A549 (cell line): ENCODE measurements at regions not wholly inside any gene's neighbourhood (a gene's known extent, or its start where the extent isn't known, plus 50 kb on each side); places are given as distances from the start of the nearest gene placed in this dataset.

Experiments
- CBX2 ChIP-seq: fragments of 200-600 bp; sonication (generic); IDR thresholded peaks from 2 replicates; pipeline ENCODE4 v1.6.1; 2016; ENCODE audit warnings: low read depth, mild to moderate bottlenecking, borderline replicate concordance
- JUN ChIP-seq, 2 experiments: fragments of >200 bp; sonication (Bioruptor Twin); formaldehyde crosslinking; IDR thresholded peaks; 2 replicates in 1 of 2; 3 replicates in 1 of 2; pipeline ENCODE4 v1.6.1; 2016 to 2017
- KDM1A ChIP-seq: fragments of 200-600 bp; sonication (generic); IDR thresholded peaks from 2 replicates; pipeline ENCODE4 v1.6.1; 2016; ENCODE audit warnings: low read depth, mild to moderate bottlenecking
- TF ChIP-seq, protein P1 (sequence below): fragments of >200 bp; sonication (Bioruptor Twin); formaldehyde crosslinking; IDR thresholded peaks from 3 replicates; pipeline ENCODE4 v1.5.1; 2016
- TF ChIP-seq, protein P2 (sequence below): IDR thresholded peaks from 2 replicates; pipeline ENCODE4 v1.6.1; 2012
- TF ChIP-seq, protein P3 (sequence below): fragments of 150-350 bp; IDR thresholded peaks from 2 replicates; pipeline ENCODE4 v1.6.1; 2014; ENCODE audit warnings: low read depth, mild to moderate bottlenecking, low read length
- TF ChIP-seq, protein P4 (sequence below): fragments of 200-600 bp; sonication (generic); IDR thresholded peaks from 2 replicates; pipeline ENCODE4 v1.6.1; 2016; ENCODE audit warnings: antibody characterized with exemption, mild to moderate bottlenecking, moderate library complexity

DNA sequence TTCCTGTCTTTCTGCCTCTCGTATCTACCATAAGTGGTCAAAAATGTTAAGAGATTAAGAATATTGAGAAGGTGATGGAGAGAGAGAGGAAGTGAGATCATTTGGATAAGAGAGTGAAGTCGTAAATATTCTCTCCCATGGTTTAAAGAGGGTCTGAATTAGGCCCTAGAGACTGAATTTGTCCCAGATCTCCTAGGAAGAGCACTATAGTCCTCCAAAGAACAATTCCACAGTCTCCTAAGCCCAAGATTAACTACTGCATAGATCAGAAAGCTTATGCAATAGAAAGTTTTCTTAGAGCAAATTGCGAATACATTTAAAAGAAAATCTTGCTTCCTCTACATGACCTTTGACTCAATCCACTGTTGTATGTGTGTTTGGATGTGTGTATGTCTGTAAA, 598.8 kb downstream of the TUSC7 start:
- TF ChIP-seq, protein P1, sequence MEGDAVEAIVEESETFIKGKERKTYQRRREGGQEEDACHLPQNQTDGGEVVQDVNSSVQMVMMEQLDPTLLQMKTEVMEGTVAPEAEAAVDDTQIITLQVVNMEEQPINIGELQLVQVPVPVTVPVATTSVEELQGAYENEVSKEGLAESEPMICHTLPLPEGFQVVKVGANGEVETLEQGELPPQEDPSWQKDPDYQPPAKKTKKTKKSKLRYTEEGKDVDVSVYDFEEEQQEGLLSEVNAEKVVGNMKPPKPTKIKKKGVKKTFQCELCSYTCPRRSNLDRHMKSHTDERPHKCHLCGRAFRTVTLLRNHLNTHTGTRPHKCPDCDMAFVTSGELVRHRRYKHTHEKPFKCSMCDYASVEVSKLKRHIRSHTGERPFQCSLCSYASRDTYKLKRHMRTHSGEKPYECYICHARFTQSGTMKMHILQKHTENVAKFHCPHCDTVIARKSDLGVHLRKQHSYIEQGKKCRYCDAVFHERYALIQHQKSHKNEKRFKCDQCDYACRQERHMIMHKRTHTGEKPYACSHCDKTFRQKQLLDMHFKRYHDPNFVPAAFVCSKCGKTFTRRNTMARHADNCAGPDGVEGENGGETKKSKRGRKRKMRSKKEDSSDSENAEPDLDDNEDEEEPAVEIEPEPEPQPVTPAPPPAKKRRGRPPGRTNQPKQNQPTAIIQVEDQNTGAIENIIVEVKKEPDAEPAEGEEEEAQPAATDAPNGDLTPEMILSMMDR: no peak
- TF ChIP-seq, protein P2, sequence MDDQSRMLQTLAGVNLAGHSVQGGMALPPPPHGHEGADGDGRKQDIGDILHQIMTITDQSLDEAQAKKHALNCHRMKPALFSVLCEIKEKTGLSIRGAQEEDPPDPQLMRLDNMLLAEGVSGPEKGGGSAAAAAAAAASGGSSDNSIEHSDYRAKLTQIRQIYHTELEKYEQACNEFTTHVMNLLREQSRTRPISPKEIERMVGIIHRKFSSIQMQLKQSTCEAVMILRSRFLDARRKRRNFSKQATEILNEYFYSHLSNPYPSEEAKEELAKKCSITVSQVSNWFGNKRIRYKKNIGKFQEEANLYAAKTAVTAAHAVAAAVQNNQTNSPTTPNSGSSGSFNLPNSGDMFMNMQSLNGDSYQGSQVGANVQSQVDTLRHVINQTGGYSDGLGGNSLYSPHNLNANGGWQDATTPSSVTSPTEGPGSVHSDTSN: no peak
- no peak for TF ChIP-seq CBX2
- TF ChIP-seq, protein P3, sequence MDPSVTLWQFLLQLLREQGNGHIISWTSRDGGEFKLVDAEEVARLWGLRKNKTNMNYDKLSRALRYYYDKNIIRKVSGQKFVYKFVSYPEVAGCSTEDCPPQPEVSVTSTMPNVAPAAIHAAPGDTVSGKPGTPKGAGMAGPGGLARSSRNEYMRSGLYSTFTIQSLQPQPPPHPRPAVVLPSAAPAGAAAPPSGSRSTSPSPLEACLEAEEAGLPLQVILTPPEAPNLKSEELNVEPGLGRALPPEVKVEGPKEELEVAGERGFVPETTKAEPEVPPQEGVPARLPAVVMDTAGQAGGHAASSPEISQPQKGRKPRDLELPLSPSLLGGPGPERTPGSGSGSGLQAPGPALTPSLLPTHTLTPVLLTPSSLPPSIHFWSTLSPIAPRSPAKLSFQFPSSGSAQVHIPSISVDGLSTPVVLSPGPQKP: no peak
- no peak for TF ChIP-seq JUN (IDR thresholded peaks at IDR 0.05)
- TF ChIP-seq KDM1A: no peak
- TF ChIP-seq, protein P4, sequence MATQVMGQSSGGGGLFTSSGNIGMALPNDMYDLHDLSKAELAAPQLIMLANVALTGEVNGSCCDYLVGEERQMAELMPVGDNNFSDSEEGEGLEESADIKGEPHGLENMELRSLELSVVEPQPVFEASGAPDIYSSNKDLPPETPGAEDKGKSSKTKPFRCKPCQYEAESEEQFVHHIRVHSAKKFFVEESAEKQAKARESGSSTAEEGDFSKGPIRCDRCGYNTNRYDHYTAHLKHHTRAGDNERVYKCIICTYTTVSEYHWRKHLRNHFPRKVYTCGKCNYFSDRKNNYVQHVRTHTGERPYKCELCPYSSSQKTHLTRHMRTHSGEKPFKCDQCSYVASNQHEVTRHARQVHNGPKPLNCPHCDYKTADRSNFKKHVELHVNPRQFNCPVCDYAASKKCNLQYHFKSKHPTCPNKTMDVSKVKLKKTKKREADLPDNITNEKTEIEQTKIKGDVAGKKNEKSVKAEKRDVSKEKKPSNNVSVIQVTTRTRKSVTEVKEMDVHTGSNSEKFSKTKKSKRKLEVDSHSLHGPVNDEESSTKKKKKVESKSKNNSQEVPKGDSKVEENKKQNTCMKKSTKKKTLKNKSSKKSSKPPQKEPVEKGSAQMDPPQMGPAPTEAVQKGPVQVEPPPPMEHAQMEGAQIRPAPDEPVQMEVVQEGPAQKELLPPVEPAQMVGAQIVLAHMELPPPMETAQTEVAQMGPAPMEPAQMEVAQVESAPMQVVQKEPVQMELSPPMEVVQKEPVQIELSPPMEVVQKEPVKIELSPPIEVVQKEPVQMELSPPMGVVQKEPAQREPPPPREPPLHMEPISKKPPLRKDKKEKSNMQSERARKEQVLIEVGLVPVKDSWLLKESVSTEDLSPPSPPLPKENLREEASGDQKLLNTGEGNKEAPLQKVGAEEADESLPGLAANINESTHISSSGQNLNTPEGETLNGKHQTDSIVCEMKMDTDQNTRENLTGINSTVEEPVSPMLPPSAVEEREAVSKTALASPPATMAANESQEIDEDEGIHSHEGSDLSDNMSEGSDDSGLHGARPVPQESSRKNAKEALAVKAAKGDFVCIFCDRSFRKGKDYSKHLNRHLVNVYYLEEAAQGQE: no peak
